ENCODE measurements at regions not wholly inside any gene's neighbourhood (a gene's known extent, or its start where the extent isn't known, plus 50 kb on each side); places are given as distances from the start of the nearest gene placed in this dataset.

DNA sequence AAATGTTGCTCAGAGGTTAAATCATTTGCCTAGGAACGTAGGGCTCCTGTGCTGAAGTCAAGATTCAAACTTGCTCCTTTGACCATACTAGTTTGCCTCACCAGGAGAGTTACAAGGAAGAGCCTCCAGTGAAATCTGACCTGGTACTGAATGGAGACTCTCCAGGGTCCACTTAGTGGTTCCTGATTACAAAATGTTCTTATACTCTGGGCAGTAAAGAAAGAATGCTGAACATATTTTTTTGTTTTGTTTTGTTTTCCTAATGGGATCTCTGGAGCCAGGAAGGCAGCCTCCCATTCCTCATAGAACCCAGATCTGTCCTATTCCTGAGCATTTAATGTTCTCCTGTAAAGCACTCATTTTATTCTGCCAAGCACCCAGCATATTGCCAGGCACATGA lies 256.5 kb upstream of the CLINT1 start:
- Mint-ChIP-seq H3K4me3 (no peak overlapping the region), H3K36me3 (ENCODE audit: low read depth) (no peaks in the 10 kb centered on the region), H3K4me1 (no peaks in the 10 kb centered on the region)

DNA sequence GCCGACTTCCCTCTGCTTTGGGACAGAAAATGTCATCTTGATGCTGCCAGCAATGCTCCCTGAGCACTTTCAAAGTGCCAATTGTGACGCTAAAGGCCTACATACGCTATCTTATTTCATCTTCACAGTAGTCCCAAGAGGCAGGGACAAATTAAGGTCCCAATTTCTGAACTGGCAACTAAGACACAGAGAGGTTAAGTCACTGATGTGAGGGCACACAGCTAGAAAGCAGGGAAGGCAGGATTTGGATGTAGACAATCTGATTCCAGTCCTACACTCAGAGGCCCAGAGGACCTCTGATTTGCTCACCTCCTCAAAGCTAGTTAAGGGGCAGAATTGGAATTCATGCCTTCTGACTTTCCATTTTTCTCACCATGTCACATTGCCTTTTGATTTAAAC lies 249.2 kb upstream of the CLINT1 start:
- no peak overlapping the region for H3K27ac Mint-ChIP-seq (ENCODE audit: unreplicated experiment)
- no peaks in the 10 kb centered on the region for H3K9me3 Mint-ChIP-seq
- TF ChIP-seq, protein P1, sequence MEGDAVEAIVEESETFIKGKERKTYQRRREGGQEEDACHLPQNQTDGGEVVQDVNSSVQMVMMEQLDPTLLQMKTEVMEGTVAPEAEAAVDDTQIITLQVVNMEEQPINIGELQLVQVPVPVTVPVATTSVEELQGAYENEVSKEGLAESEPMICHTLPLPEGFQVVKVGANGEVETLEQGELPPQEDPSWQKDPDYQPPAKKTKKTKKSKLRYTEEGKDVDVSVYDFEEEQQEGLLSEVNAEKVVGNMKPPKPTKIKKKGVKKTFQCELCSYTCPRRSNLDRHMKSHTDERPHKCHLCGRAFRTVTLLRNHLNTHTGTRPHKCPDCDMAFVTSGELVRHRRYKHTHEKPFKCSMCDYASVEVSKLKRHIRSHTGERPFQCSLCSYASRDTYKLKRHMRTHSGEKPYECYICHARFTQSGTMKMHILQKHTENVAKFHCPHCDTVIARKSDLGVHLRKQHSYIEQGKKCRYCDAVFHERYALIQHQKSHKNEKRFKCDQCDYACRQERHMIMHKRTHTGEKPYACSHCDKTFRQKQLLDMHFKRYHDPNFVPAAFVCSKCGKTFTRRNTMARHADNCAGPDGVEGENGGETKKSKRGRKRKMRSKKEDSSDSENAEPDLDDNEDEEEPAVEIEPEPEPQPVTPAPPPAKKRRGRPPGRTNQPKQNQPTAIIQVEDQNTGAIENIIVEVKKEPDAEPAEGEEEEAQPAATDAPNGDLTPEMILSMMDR (conservative IDR thresholded peaks at IDR 0.05): no peak
- H3K4me1 Mint-ChIP-seq: peaks cover 6% of the 10 kb centered on the region
- no peaks in the 10 kb centered on the region for H3K36me3 Mint-ChIP-seq (ENCODE audit: low read depth)
- no peak for DNase-seq (ENCODE audit: low read depth, low spot score)
- no peak overlapping the region for H3K4me3 Mint-ChIP-seq
- no peaks in the 10 kb centered on the region for H3K27me3 Mint-ChIP-seq (ENCODE audit: low read depth)

More for the DNA sequence above, 256.5 kb upstream of the CLINT1 start:
- DNase-seq (ENCODE audit: low read depth, low spot score): no peak
- Mint-ChIP-seq H3K27ac (ENCODE audit: unreplicated experiment) (no peak overlapping the region), H3K9me3 (no peaks in the 10 kb centered on the region), H3K27me3 (ENCODE audit: low read depth) (peaks cover 10% of the 10 kb centered on the region)
- TF ChIP-seq, protein P1 (conservative IDR thresholded peaks at IDR 0.05): no peak

DNA sequence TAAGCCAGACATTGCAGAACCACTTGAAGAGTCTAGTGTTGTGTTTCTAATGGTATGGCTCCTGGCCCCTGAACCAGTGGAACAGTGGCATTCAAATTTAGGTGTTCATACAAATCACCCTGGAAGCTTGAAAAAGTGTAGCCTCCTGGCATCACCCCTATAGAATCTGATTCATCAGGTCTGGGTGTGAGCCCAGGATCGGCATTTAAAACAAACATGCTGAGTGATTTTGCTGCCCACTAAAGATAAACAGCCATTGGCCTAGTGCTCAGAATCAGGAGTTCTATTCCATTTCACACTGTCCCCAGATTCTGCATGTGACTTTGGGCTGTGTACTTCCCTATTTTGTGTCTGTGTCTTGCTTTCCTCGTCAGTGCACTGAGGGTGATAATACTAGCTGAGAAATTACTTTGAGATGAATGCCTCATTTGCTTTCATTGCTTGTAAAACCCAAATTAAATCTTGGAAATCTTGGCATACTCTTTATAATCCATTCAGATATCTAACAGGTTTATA lies 241.5 kb upstream of the CLINT1 start:
- H3K36me3 Mint-ChIP-seq (ENCODE audit: low read depth): no peaks in the 10 kb centered on the region
- TF ChIP-seq, protein P1 (conservative IDR thresholded peaks at IDR 0.05): no peak
- H3K27ac Mint-ChIP-seq (ENCODE audit: unreplicated experiment): no peak overlapping the region
- no peaks in the 10 kb centered on the region for H3K4me1 Mint-ChIP-seq
- peaks cover 4% of the 10 kb centered on the region for H3K9me3 Mint-ChIP-seq
- no peak overlapping the region for H3K4me3 Mint-ChIP-seq
- DNase-seq (ENCODE audit: low read depth, low spot score): no peak
- no peaks in the 10 kb centered on the region for H3K27me3 Mint-ChIP-seq (ENCODE audit: low read depth)

DNA sequence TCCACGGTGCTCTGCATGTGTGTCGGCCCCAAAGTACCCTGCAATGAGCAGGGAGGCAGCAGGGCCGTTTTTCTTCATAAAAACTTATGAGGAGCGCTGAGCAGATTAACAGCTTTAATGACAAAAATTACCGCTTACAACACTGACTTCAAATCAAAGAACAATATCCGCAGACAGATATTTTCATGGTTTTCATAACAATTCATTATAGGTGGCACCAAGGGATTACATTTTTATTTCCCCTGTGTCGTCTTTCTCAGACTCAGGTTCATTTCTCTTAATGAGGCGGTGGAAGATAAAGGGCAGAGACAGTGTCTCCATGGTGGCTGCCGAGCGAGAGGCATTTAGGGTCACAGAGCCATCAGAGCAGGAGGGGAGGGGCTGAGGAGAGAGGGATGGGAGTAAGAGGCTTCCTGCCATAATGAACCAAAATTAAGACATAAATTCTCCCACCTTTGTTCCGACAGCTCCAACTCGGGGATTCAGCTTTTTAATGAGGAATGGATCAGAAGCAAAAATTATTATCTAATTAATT lies 240.7 kb upstream of the CLINT1 start:
- Mint-ChIP-seq H3K9me3 (peaks cover 4% of the 10 kb centered on the region), H3K27me3 (ENCODE audit: low read depth) (no peaks in the 10 kb centered on the region), H3K4me1 (no peaks in the 10 kb centered on the region), H3K36me3 (ENCODE audit: low read depth) (no peaks in the 10 kb centered on the region), H3K27ac (ENCODE audit: unreplicated experiment) (no peak overlapping the region), H3K4me3 (no peak overlapping the region)
- no peak for DNase-seq (ENCODE audit: low read depth, low spot score)
- TF ChIP-seq, protein P1 (conservative IDR thresholded peaks at IDR 0.05): no peak

DNA sequence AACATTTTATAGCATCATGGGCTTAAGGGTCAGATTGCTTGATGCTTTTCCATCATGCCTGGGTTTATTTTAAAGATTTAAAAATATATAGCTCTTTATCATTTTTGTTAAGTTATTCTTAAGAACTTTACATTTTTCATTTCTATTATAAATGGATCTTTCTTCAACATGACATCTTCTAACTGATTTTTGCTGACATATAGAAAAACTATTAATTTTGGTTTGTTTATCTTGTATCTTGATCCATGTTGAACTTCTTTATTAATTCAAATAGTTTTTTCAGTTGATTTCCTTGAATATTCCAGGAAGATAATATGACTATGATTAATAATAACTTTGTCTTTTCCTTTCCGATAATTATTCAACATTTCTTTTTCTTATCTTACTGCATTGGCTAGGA lies 237.9 kb upstream of the CLINT1 start:
- no peaks in the 10 kb centered on the region for H3K4me1 Mint-ChIP-seq
- DNase-seq (ENCODE audit: low read depth, low spot score): no peak
- TF ChIP-seq, protein P1 (conservative IDR thresholded peaks at IDR 0.05): no peak
- no peak overlapping the region for H3K27ac Mint-ChIP-seq (ENCODE audit: unreplicated experiment)
- no peaks in the 10 kb centered on the region for H3K36me3 Mint-ChIP-seq (ENCODE audit: low read depth)
- peaks cover 4% of the 10 kb centered on the region for H3K9me3 Mint-ChIP-seq
- no peaks in the 10 kb centered on the region for H3K27me3 Mint-ChIP-seq (ENCODE audit: low read depth)
- H3K4me3 Mint-ChIP-seq: no peak overlapping the region

All from neural crest cell (in vitro differentiated cells).